K562 (cell line): ENCODE measurements at regions not wholly inside any gene's neighbourhood (a gene's known extent, or its start where the extent isn't known, plus 50 kb on each side); places are given as distances from the start of the nearest gene placed in this dataset.

Experiments
- ATAC-seq: fragments of 200-7000 bp; cut with Tn5 transposase; 3 replicates; pipeline ENCODE4 v1.9.1; 2020; ENCODE audit warnings: moderate library complexity
- BruUV-seq: library from RNA; stranded (reverse); fragments of 400-500 nt; replicated peaks from 2 replicates; lab custom pipeline; 2021; lab: Mats Ljungman, UMichigan
- CTCF ChIA-PET: fragments of 300-600 bp; formaldehyde crosslinking; extraction: SDS; loops from one replicate; lab custom pipeline; 2021; ENCODE audit warnings: low intra/inter-chr PET ratio; lab: Yijun Ruan, JAX
- POLR2A ChIA-PET: fragments of 300-600, 350-650 bp; sonication (Branson Sonifier 250); formaldehyde crosslinking; extraction: SDS; loops from one replicate; lab custom pipeline; 2021; ENCODE audit warnings: antibody characterized with exemption, inconsistent platforms; lab: Yijun Ruan, JAX
- DNase-seq, 4 experiments: peaks; one replicate each; pipeline versions ENCODE4 v3.0.0 to v3.0.0-alpha.2; 2011 to 2018; ENCODE audit warnings: low spot score in 3 of 4, mixed read lengths in 3 of 4; ENCODE audit errors: extremely low read depth in 1 of 4
- FAIRE-seq: peaks from 2 replicates; lab custom pipeline; 2011; peaks lifted over from hg19 to GRCh38; lab: Jason Lieb, UNC
- H2AFZ ChIP-seq: 2 replicates; pipeline ENCODE4 v1.6.0; 2011; ENCODE audit warnings: low read depth, low read length, control low read depth, inconsistent platforms
- H3K27ac ChIP-seq: fragments of 200-600 bp; 3 replicates; pipeline ENCODE4 v1.8.0; 2011; ENCODE audit warnings: low read depth, mild to moderate bottlenecking, control low read depth, inconsistent platforms, low read length, moderate library complexity, mixed read lengths; ENCODE audit errors: extremely low read depth
- H3K27me3 ChIP-seq, 2 experiments: fragments of 300-600 bp in 1 of 2; 2 replicates in 1 of 2; 3 replicates in 1 of 2; pipeline versions ENCODE4 v1.6.0 to v1.8.0; 2011; ENCODE audit warnings: inconsistent platforms in 2 of 2, low read length in 2 of 2, mild to moderate bottlenecking in 1 of 2, mixed read lengths in 1 of 2, moderate library complexity in 1 of 2; ENCODE audit not compliant: control insufficient read depth in 2 of 2, insufficient read depth in 2 of 2
- H3K36me3 ChIP-seq: fragments of 300-600 bp; 3 replicates; pipeline ENCODE4 v1.8.0; 2011; ENCODE audit warnings: mild to moderate bottlenecking, low read length, inconsistent platforms; ENCODE audit not compliant: control insufficient read depth, insufficient read depth
- H3K4me1 ChIP-seq, 2 experiments: fragments of 200-600 bp in 1 of 2; replicated peaks in 1 of 2; 2 replicates in 1 of 2; 3 replicates in 1 of 2; pipeline versions ENCODE4 v1.5.1 to v1.8.0; 2011; ENCODE audit warnings: inconsistent platforms in 2 of 2, low read length in 2 of 2, mild to moderate bottlenecking in 1 of 2, mixed read lengths in 1 of 2, moderate library complexity in 1 of 2; ENCODE audit not compliant: control insufficient read depth in 2 of 2, insufficient read depth in 2 of 2
- H3K4me2 ChIP-seq: 2 replicates; pipeline ENCODE4 v1.6.1; 2011; ENCODE audit warnings: low read length, control low read depth, inconsistent platforms, mixed read lengths; ENCODE audit not compliant: insufficient read depth
- H3K4me3 ChIP-seq: fragments of 200-600 bp; sonication (generic), shearing (Covaris generic); 2 replicates; pipeline ENCODE4 v1.5.1; 2016; ENCODE audit warnings: control low read depth, inconsistent platforms
- H3K79me2 ChIP-seq: fragments of 200-600 bp; 3 replicates; pipeline ENCODE4 v1.8.0; 2011; ENCODE audit warnings: low read length, inconsistent platforms; ENCODE audit not compliant: control insufficient read depth, insufficient read depth
- H3K9ac ChIP-seq, 2 experiments: 2 replicates each; pipeline versions ENCODE4 v1.6.0 to v1.6.1; 2011; ENCODE audit warnings: low read depth in 2 of 2, low read length in 2 of 2, control low read depth in 1 of 2, inconsistent platforms in 1 of 2, mild to moderate bottlenecking in 1 of 2, mixed read lengths in 1 of 2; ENCODE audit not compliant: insufficient read depth in 1 of 2
- H3K9me1 ChIP-seq: one replicate; pipeline ENCODE4 v1.6.0; 2011; ENCODE audit warnings: inconsistent platforms, mild to moderate bottlenecking, low read length, moderate library complexity; ENCODE audit not compliant: control insufficient read depth, insufficient read depth
- H3K9me3 ChIP-seq: replicated peaks from 2 replicates; pipeline ENCODE4 v1.5.1; 2011; ENCODE audit warnings: low read depth, low read length, inconsistent platforms; ENCODE audit not compliant: control insufficient read depth, insufficient read depth
- H4K20me1 ChIP-seq: replicated peaks from 2 replicates; pipeline ENCODE4 v1.6.1; 2011; ENCODE audit warnings: low read length, inconsistent platforms, mixed read lengths; ENCODE audit not compliant: control insufficient read depth, insufficient read depth
- BCOR ChIP-seq: fragments of 450-650 bp; IDR thresholded peaks from 2 replicates; pipeline ENCODE4 v1.6.1; 2016
- CHD1 ChIP-seq: fragments of 200-600 bp; sonication (generic); IDR thresholded peaks from one replicate; pipeline ENCODE4 v1.6.1; 2012; ENCODE audit warnings: mild to moderate bottlenecking, moderate library complexity, low read length, inconsistent platforms
- DIDO1 ChIP-seq: fragments of 450-650 bp; IDR thresholded peaks from 2 replicates; pipeline ENCODE4 v1.6.1; 2016; ENCODE audit warnings: low read depth, missing biosample characterization, missing genetic modification characterization
- ETV5 ChIP-seq: sonication (generic); formaldehyde crosslinking; IDR thresholded peaks from 2 replicates; pipeline ENCODE4 v1.4.0; 2020; ENCODE audit warnings: low read depth, mild to moderate bottlenecking, missing genetic modification reagents
- HCFC1 ChIP-seq: IDR thresholded peaks from 2 replicates; pipeline ENCODE4 v1.6.1; 2012; ENCODE audit warnings: low read depth, low read length, improper control_type of control experiment
- MCM5 ChIP-seq: fragments of 450-650 bp; IDR thresholded peaks from 2 replicates; pipeline ENCODE4 v1.6.1; 2016; ENCODE audit warnings: low read depth
- NCOA2 ChIP-seq, 2 experiments: fragments of 450-650 bp; IDR thresholded peaks; 2 replicates each; pipeline ENCODE4 v1.6.1; 2018; ENCODE audit warnings: mild to moderate bottlenecking in 2 of 2, moderate library complexity in 1 of 2; ENCODE audit not compliant: partially characterized antibody in 2 of 2
- NCOA4 ChIP-seq: fragments of 450-650 bp; IDR thresholded peaks from 2 replicates; pipeline ENCODE4 v1.6.1; 2018; ENCODE audit warnings: mild to moderate bottlenecking; ENCODE audit not compliant: partially characterized antibody
- NCOR1 ChIP-seq: fragments of 450-650 bp; IDR thresholded peaks from 2 replicates; pipeline ENCODE4 v1.6.1; 2016; ENCODE audit warnings: mild to moderate bottlenecking, moderate library complexity
- PCBP2 ChIP-seq: fragments of 200-400 bp; formaldehyde crosslinking; IDR thresholded peaks from 2 replicates; pipeline ENCODE4 v1.6.1; 2018; ENCODE audit warnings: low read length, low read depth, mild to moderate bottlenecking, moderate library complexity; ENCODE audit not compliant: poor library complexity, severe bottlenecking
- PRPF4 ChIP-seq: fragments of 200-400 bp; formaldehyde crosslinking; IDR thresholded peaks from one replicate; pipeline ENCODE4 v1.6.1; 2017; ENCODE audit warnings: low read length, low read depth, mild to moderate bottlenecking; ENCODE audit not compliant: insufficient read depth, poor library complexity, severe bottlenecking
- PYGO2 ChIP-seq: fragments of 450-650 bp; IDR thresholded peaks from 2 replicates; pipeline ENCODE4 v1.6.1; 2016; ENCODE audit warnings: mild to moderate bottlenecking, missing genetic modification characterization, moderate library complexity, missing compliant biosample characterization
- RBM39 ChIP-seq: fragments of 200-400 bp; formaldehyde crosslinking; optimal IDR thresholded peaks from 2 replicates; pipeline ENCODE3; 2018; ENCODE audit warnings: low read depth, low read length
- SLC30A9 ChIP-seq: fragments of 250-450 bp; sonication (Bioruptor Pico); IDR thresholded peaks from 2 replicates; pipeline ENCODE4 v1.8.0; 2022; ENCODE audit warnings: mild to moderate bottlenecking, moderate library complexity
- SP2 ChIP-seq: IDR thresholded peaks from 2 replicates; pipeline ENCODE4 v1.6.1; 2011; ENCODE audit warnings: mild to moderate bottlenecking, low read depth, low read length, moderate library complexity; ENCODE audit not compliant: poor library complexity, severe bottlenecking; ENCODE audit errors: extremely low read depth
- TGIF2 ChIP-seq: sonication (generic); formaldehyde crosslinking; IDR thresholded peaks from 2 replicates; pipeline ENCODE4 v1.8.1; 2022; ENCODE audit warnings: mild to moderate bottlenecking, missing genetic modification reagents, moderate library complexity
- TRIM25 ChIP-seq: fragments of 450-650 bp; IDR thresholded peaks from 2 replicates; pipeline ENCODE4 v1.7.0; 2016; ENCODE audit warnings: borderline replicate concordance
- XRCC5 ChIP-seq: fragments of 200-400 bp; formaldehyde crosslinking; IDR thresholded peaks from 2 replicates; pipeline ENCODE4 v1.6.1; 2017; ENCODE audit warnings: low read depth, mild to moderate bottlenecking, low read length
- ZNF551 ChIP-seq: fragments of 250-450 bp; sonication (Bioruptor Pico); IDR thresholded peaks from 2 replicates; pipeline ENCODE4 v1.5.0; 2021; ENCODE audit warnings: mild to moderate bottlenecking, moderate library complexity
- ZSCAN32 ChIP-seq: fragments of 450-650 bp; formaldehyde crosslinking; IDR thresholded peaks from 2 replicates; pipeline ENCODE4 v1.4.0; 2020; ENCODE audit warnings: mild to moderate bottlenecking, moderate library complexity
- WGBS: fragments of 100-300 bp; shearing (Covaris generic); methylation state at CpG from one replicate; pipeline ENCODE4 v1.1.6; 2016; ENCODE audit warnings: low coverage, mixed read lengths; ENCODE audit not compliant: insufficient coverage; ENCODE audit errors: missing lambda C conversion rate; 5-methylcytosine and 5-hydroxymethylcytosine counted together
- in situ Hi-C: fragments of 300-500 bp; cut with MboI; formaldehyde crosslinking; loops from 4 replicates; pipeline ENCODE4 v1.15.0; 2018; ENCODE audit warnings: inconsistent platforms, mixed read lengths
- intact Hi-C: fragments of 100-400 bp; cut with micrococcal nuclease; formaldehyde crosslinking; loops from 2 replicates; pipeline ENCODE4 v1.14.2; 2022

GRCh38 chr2:6369266-6369665 lies 496.4 kb downstream of the CMPK2 start (continued):
- TF ChIP-seq TRIM25 (no peak), ZNF551 (CRISPR knock-in tag) (no peak), SP2 (no peak), DIDO1 (tag) (no peak), TGIF2 (CRISPR knock-in tag) (no peak), CHD1 (no peak), PRPF4 (no peak)

GRCh38 chr2:6370753-6371551 lies 494.8 kb downstream of the CMPK2 start:
- H3K79me2 ChIP-seq, result no peaks in the 10 kb centered on the region
- FAIRE-seq (no peak), DNase-seq (no peak), ATAC-seq (no peak)
- H3K36me3 ChIP-seq, result no peaks in the 10 kb centered on the region
- H2AFZ ChIP-seq, result no peak overlapping the region
- intact Hi-C loops (no loop called here), in situ Hi-C loops (no loop called here)
- no peaks in the 10 kb centered on the region; the same call in 1 of the 2 replicates for H3K9me3 ChIP-seq
- no TSS peak for BruUV-seq
- POLR2A ChIA-PET, result no interaction called here
- no peak overlapping the region for H3K27ac ChIP-seq
- H3K4me3 ChIP-seq, result no peak overlapping the region
- no peaks in the 10 kb centered on the region for H4K20me1 ChIP-seq
- CTCF ChIA-PET, result no interaction called here
- no peaks in the 10 kb centered on the region for H3K9me1 ChIP-seq
- no peaks in the 10 kb centered on the region for H3K4me1 ChIP-seq
- WGBS, result 1% methylated on average over 7 of the region's 7 CpGs
- no peak overlapping the region for H3K4me2 ChIP-seq
- no peaks in the 10 kb centered on the region for H3K27me3 ChIP-seq
- H3K9ac ChIP-seq, result no peak overlapping the region
- TF ChIP-seq BCOR, result no peak
- no peak for TF ChIP-seq ZSCAN32 (CRISPR knock-in tag)
- TF ChIP-seq PRPF4, result no peak
- TF ChIP-seq NCOA4, result no peak
- no peak for TF ChIP-seq PYGO2 (tag)
- TF ChIP-seq HCFC1, result no peak
- no peak for TF ChIP-seq PCBP2
- TF ChIP-seq ETV5 (CRISPR knock-in tag), result no peak
- no peak for TF ChIP-seq RBM39
- no peak for TF ChIP-seq NCOR1
- no peak for TF ChIP-seq XRCC5
- no peak for TF ChIP-seq MCM5
- TF ChIP-seq SLC30A9, result no peak
- no peak for TF ChIP-seq NCOA2 (IDR thresholded peaks at IDR 0.05; ENCODE audit: partially characterized antibody in 2 of 2)
